ENCODE measurements at regions not wholly inside any gene's neighbourhood (a gene's known extent, or its start where the extent isn't known, plus 50 kb on each side); places are given as distances from the start of the nearest gene placed in this dataset.

DNA sequence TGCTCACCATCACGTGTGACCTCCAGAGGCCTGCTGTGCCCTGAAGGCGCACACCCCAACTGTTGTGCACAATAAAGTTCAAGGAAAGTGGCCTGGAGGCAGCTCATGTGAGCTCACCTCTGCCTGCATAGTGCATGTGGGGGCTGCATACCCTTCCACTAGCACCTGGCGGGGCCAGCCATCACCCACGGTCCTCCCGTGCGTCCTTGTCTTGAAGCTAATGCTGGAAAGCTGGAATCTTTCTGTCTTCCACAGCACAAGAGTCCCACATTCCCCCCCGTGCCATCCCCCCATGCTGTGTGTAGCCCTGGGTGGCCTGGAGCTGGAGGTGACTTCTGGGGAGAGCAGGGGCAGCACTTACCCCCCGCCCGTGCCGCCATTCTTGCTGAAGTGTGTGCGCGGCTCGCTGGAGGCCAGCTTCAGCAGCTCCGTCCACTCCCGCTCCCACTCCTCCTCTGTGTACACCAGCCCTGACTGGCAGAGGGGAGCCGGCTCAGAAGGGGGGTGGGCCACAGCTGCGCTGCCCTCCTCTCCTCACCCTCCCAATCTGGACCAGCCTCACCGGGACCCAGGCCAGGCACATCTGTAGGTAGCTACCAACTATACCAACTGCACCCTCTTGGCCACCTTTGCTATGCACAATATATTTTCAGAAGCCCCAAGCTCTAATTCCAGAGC lies 199.5 kb downstream of the KLF13 start:
- no peak for ATAC-seq
- no peak overlapping the region for H3K27ac Mint-ChIP-seq
- peaks cover 29% of the 10 kb centered on the region for H3K27me3 Mint-ChIP-seq
- DNase-seq, result no peak
- peaks cover 4% of the 10 kb centered on the region for H3K4me1 Mint-ChIP-seq
- H3K36me3 Mint-ChIP-seq (ENCODE audit: low read depth), result peaks cover 5% of the 10 kb centered on the region
- no peak overlapping the region for H3K4me3 Mint-ChIP-seq
- H3K9me3 ChIP-seq (ENCODE audit: control insufficient read depth, low read length, poor library complexity, severe bottlenecking), result no peaks in the 10 kb centered on the region

DNA sequence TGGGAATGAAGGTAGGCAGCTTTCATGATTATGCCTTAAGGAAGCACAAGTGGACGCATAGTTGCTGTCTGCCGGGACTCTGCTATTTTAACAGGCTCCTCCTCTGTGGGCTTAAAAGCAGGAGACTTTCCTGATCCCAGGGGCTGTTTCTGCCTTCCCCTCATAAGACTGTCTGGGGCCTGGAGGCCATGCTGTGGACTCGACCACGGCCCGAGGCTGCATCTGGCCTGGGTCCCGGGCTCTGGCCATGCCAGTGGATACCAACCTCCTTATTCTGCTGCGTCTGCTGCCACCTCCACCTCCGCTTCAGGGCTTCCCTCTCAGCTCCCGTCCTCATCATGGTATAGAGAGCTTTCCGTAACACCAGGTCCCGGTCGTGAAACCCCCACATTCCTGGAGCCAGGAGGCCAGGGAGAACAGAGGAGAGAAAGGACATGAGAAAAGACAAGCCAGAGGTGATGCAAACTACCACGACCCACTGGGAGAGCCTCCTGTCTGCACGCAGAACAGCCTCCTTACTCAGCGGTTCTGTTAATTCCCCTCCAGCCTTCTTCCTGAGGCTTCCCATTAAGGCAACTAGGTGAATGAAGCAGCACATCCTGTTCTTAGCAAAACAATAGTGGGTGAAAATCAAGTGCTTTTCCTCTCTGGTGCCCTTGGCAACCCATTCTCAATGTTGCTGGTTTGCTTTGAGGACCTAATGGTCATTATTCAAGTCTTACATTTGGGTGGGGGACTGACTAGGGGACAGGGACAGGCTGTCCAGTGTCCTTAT lies 200.5 kb downstream of the KLF13 start:
- Mint-ChIP-seq H3K27me3 (peaks cover 36% of the 10 kb centered on the region), H3K27ac (no peak overlapping the region), H3K4me3 (no peak overlapping the region), H3K4me1 (peaks cover 4% of the 10 kb centered on the region), H3K36me3 (ENCODE audit: low read depth) (peaks cover 5% of the 10 kb centered on the region)
- no peaks in the 10 kb centered on the region for H3K9me3 ChIP-seq (ENCODE audit: control insufficient read depth, low read length, poor library complexity, severe bottlenecking)
- ATAC-seq (no peak), DNase-seq (no peak)

DNA sequence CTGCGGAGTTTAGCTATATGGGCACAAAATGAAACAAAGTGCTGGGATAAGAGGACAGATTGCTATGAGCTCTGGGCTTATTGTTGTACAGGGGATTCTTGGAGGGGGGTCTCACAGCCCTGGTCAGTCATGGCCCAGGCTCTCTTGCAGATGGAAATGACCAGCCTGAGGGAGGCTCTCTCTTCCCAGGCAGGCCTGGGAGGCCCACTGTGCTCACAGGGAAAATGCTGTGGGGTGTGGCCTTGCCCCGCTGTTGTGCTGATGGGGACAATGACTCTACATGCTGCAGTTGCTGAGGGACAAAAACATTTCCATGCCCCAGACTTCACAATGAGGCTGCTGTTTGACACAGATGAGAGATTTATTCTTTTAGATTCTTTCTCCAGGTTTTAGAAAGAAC lies 202.2 kb downstream of the KLF13 start:
- H3K4me1 Mint-ChIP-seq, result peaks cover 4% of the 10 kb centered on the region
- no peak overlapping the region for H3K27ac Mint-ChIP-seq
- ATAC-seq, result no peak
- no peaks in the 10 kb centered on the region for H3K9me3 ChIP-seq (ENCODE audit: control insufficient read depth, low read length, poor library complexity, severe bottlenecking)
- DNase-seq, result no peak
- peaks cover 5% of the 10 kb centered on the region for H3K36me3 Mint-ChIP-seq (ENCODE audit: low read depth)
- no peak overlapping the region for H3K4me3 Mint-ChIP-seq
- peaks cover 36% of the 10 kb centered on the region for H3K27me3 Mint-ChIP-seq

DNA sequence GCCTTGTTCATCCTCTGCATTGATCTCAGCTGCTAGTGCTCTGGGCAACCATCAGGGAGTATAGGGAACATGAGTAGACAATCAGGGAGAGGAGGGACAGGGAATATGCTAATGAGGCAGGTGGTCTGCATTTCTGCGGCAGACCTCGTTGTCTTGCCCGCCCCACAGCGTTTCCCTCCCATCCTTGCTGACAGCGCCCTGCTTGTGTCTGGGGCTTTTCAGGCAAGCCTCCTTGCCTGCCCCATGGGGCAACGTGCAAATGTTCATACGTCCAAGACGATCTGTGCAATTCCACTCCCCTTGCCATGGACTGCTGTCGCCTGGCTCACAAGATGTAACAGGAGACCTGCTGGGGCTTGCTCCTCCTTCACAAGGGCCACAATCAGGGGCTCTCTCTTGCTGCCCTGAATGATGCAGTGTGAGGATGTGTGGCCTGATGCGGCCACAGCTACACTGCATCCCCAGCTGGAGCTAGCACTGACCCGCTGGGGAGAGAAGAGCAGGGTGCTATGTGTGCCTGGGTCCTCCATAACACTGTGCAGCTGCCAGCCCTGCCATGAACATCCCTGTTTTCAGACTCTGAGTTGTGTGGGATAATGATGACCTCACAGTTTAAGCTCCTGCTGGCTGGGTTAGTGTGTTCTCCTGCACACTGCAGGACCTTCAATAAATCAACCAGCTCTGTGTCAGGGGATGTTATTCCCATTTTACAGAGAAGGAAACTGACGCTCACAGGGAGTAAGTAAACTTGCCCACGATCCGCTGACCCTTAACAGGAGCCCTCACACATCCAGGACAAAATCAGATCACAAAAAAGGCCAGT lies 211.3 kb downstream of the KLF13 start:
- H3K4me3 Mint-ChIP-seq, result no peak overlapping the region
- no peak for ATAC-seq
- H3K9me3 ChIP-seq (ENCODE audit: control insufficient read depth, low read length, poor library complexity, severe bottlenecking), result no peaks in the 10 kb centered on the region
- no peak overlapping the region for H3K27ac Mint-ChIP-seq
- peaks cover 5% of the 10 kb centered on the region for H3K36me3 Mint-ChIP-seq (ENCODE audit: low read depth)
- H3K27me3 Mint-ChIP-seq, result peaks cover 58% of the 10 kb centered on the region
- no peak for DNase-seq
- H3K4me1 Mint-ChIP-seq, result no peaks in the 10 kb centered on the region

DNA sequence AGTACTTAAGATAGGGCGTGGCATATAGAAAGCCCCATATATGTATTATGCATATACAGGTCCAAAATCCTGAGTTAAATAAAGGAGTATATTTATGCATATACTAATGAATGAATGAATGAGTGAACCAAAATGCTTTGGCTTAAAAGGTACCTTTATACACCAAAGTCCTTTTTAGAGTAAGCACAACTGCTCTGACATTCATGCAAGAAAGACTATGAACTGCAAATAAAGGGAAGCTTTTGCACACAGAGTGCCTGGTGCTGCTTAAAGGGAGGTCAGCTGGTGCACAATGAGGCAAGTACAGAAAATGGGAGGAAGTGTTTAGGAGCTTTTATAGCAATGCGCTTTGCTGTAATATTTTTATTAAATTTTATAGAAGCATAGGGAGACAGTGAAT lies 214.0 kb downstream of the KLF13 start:
- Mint-ChIP-seq H3K4me3 (no peak overlapping the region), H3K27ac (no peak overlapping the region), H3K36me3 (ENCODE audit: low read depth) (peaks cover 5% of the 10 kb centered on the region), H3K27me3 (peaks cover 74% of the 10 kb centered on the region), H3K4me1 (no peaks in the 10 kb centered on the region)
- ATAC-seq (no peak), DNase-seq (no peak)
- no peaks in the 10 kb centered on the region for H3K9me3 ChIP-seq (ENCODE audit: control insufficient read depth, low read length, poor library complexity, severe bottlenecking)

DNA sequence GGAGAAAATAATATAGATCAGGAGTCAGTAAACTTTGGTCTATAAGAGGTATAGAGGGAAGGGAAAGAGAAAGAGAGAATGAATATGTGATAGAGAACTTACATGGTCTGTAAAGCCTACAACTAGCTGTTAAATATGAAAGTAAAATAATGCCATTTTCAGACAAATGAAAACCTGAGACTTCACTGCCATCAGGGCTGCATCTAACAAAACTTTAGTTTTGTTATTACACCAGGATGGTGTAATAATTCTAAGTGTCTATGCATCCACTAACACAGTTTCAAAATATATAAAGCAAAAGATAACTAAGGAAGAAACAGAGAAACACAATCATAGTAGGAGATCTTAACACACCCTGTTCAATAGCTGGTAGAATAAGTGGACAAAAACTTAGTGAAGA lies 217.7 kb downstream of the KLF13 start:
- no peak overlapping the region for H3K27ac Mint-ChIP-seq
- H3K36me3 Mint-ChIP-seq (ENCODE audit: low read depth), result peaks cover 5% of the 10 kb centered on the region
- no peak for DNase-seq
- no peak overlapping the region for H3K4me3 Mint-ChIP-seq
- peaks cover 75% of the 10 kb centered on the region for H3K27me3 Mint-ChIP-seq
- peaks cover 2% of the 10 kb centered on the region for H3K4me1 Mint-ChIP-seq
- ATAC-seq, result no peak
- H3K9me3 ChIP-seq (ENCODE audit: control insufficient read depth, low read length, poor library complexity, severe bottlenecking), result no peaks in the 10 kb centered on the region

DNA sequence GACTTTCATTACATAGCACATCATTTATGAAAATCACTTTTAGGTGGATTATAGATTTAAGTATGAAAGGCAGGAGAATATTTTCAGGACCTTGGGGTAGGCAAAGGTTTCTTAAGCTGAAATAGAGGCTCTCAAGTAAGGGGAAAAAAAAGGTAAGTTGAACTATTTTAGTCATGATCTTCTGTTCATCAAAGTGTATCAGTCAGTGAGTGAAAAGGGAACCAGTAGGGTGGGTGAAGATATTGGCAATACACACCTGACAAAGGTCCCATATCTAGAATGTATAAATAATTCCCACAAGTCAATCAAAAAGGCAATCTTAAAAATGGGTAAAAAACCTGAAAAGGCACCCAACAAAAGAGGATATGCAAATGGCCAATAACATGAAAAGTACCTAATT lies 218.6 kb downstream of the KLF13 start:
- no peak for ATAC-seq
- H3K36me3 Mint-ChIP-seq (ENCODE audit: low read depth), result peaks cover 5% of the 10 kb centered on the region
- peaks cover 70% of the 10 kb centered on the region for H3K27me3 Mint-ChIP-seq
- H3K9me3 ChIP-seq (ENCODE audit: control insufficient read depth, low read length, poor library complexity, severe bottlenecking), result no peaks in the 10 kb centered on the region
- H3K4me1 Mint-ChIP-seq, result peaks cover 4% of the 10 kb centered on the region
- no peak overlapping the region for H3K4me3 Mint-ChIP-seq
- no peak overlapping the region for H3K27ac Mint-ChIP-seq
- DNase-seq, result no peak

DNA sequence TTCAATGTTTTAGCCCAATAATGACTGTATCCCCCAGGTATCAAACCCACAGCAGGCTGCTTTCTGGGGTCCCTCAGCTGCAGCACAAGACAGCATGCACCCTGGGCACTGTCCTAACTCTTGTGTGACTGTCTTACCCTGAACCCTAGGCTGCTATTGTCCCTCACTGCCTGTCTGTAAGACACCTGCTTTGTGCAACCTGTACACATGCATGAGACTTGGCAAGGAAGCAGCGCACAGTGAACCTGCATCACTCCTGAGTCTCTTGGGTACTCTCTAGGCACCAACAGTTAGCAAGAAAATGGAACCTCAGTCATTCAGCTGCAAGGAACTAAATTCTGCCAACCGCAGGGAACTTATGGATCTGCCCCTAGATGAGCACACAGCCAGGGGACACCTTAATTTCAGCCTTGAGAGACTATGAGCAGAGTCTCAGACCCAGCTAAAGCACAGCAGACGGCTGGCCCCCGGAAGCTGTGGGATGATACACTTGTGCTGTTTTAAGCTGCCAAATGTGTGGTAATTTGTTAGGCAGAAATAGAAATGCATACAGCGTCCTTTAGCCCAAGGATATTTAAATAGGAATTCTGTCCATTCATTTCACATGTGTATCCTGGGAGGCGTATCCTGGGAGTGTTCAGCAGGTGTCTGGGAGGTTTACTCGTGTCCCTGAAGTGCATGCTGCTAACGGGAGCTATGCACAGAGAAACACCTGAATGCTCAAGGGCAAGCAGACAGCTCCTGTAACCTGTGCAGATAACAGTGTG lies 223.8 kb downstream of the KLF13 start:
- Mint-ChIP-seq H3K27me3 (peaks cover 45% of the 10 kb centered on the region), H3K4me3 (no peak overlapping the region), H3K4me1 (peaks cover 4% of the 10 kb centered on the region), H3K27ac (no peak overlapping the region), H3K36me3 (ENCODE audit: low read depth) (peaks cover 3% of the 10 kb centered on the region)
- DNase-seq (no peak), ATAC-seq (no peak)
- H3K9me3 ChIP-seq (ENCODE audit: control insufficient read depth, low read length, poor library complexity, severe bottlenecking), result no peaks in the 10 kb centered on the region

DNA sequence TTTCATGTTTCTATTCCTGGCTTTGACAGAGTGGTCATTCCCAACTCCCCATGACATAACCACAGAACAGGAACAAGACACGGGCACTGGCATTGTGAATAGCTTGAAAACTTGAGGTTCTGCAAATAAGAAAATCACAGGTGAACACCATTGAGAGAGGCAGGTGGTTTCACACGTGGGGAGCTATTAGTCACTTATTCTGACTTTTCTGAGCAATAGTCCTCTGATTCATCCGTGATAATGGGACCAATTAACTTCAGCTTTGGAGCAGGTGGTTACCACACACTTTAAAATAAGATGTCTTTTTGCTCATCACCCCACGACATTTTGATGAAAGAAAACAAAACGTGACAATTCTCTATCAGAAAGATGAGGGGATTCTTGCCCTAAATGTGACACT lies 224.7 kb downstream of the KLF13 start:
- no peak overlapping the region for H3K27ac Mint-ChIP-seq
- H3K36me3 Mint-ChIP-seq (ENCODE audit: low read depth), result peaks cover 3% of the 10 kb centered on the region
- no peak for DNase-seq
- H3K27me3 Mint-ChIP-seq, result peaks cover 40% of the 10 kb centered on the region
- no peak for ATAC-seq
- H3K4me1 Mint-ChIP-seq, result peaks cover 4% of the 10 kb centered on the region
- no peaks in the 10 kb centered on the region for H3K9me3 ChIP-seq (ENCODE audit: control insufficient read depth, low read length, poor library complexity, severe bottlenecking)
- H3K4me3 Mint-ChIP-seq, result no peak overlapping the region

DNA sequence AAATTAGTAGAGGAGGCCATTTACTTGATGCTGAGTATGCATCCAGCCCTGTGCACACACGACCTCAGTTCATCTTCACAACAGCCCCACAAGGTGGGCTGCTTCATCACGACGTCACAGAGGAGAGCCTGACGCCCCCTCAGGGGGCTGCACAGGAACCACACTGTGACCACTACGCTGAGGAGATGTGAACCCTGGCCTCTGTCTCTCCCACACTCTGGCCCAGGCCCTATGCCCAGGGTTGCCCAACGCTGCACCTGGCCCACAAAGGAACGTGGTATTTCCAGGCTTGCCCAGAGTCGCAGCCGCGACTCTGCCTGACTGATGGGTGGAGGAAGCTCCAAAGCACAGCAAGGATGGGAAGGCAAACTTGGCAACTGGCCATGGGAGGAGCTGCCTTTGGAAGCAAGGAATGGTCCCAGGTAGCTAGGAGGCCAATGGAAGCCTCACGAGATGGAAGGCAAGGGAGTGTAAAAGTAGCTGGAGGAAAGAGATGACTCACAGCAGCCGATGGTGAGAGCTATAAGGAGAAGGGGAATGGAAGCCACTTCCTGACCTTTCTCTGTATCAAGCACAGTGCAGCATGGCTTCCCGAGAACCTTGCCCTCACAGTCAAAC lies 226.0 kb downstream of the KLF13 start:
- H3K4me3 Mint-ChIP-seq, result no peak overlapping the region
- H3K27ac Mint-ChIP-seq, result no peak overlapping the region
- no peak for DNase-seq
- H3K9me3 ChIP-seq (ENCODE audit: control insufficient read depth, low read length, poor library complexity, severe bottlenecking), result no peaks in the 10 kb centered on the region
- H3K27me3 Mint-ChIP-seq, result peaks cover 36% of the 10 kb centered on the region
- no peak for ATAC-seq
- peaks cover 4% of the 10 kb centered on the region for H3K4me1 Mint-ChIP-seq
- H3K36me3 Mint-ChIP-seq (ENCODE audit: low read depth), result peaks cover 3% of the 10 kb centered on the region

DNA sequence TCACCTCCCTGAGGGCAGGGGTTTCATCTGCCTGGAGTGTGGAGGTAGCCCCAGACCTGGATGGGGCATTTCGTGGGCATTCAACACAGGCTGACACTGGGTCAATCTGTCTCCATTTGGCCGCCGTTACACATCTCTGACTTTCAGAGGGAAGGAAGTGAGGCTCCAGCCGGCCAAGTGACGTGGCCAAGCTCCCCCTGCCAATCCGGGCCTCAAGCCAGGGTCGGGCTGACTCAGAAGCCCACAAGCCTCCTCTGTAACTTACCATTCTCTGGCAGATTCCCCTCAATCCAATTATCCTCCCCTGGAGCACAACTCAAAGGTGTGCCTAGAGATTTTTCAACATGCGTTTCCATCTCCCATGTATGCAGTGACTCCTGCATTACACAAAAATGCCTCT lies 227.6 kb downstream of the KLF13 start:
- Mint-ChIP-seq H3K27ac (no peak overlapping the region), H3K27me3 (peaks cover 29% of the 10 kb centered on the region), H3K36me3 (ENCODE audit: low read depth) (peaks cover 3% of the 10 kb centered on the region), H3K4me1 (peaks cover 3% of the 10 kb centered on the region), H3K4me3 (no peak overlapping the region)
- no peaks in the 10 kb centered on the region for H3K9me3 ChIP-seq (ENCODE audit: control insufficient read depth, low read length, poor library complexity, severe bottlenecking)
- no peak for DNase-seq
- ATAC-seq, result no peak

DNA sequence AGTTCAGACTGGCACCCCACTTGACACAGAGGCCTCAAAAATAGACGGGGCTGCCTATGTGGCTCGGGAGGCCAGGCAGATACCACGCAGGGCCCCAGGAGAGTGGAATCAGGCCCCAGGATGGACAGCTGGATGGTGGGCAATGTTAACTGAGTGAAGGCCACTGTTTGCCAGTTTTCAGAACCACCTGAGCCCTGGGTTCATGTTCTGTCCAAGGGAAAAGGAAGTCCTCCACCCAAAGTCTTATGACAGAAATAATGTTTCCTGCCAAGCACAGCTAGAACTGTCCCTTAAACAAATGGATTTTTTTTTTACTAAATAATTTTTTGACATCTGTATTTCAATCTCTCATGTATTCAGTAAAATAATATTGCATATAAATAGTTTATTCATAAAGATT lies 228.4 kb downstream of the KLF13 start:
- Mint-ChIP-seq H3K4me3 (no peak overlapping the region), H3K27ac (no peak overlapping the region), H3K36me3 (ENCODE audit: low read depth) (peaks cover 3% of the 10 kb centered on the region), H3K4me1 (no peaks in the 10 kb centered on the region), H3K27me3 (peaks cover 25% of the 10 kb centered on the region)
- DNase-seq (no peak), ATAC-seq (no peak)
- no peaks in the 10 kb centered on the region for H3K9me3 ChIP-seq (ENCODE audit: control insufficient read depth, low read length, poor library complexity, severe bottlenecking)

Data from T-helper 17 cell (primary cell).